GM12865 (cell line): ENCODE measurements at regions not wholly inside any gene's neighbourhood (a gene's known extent, or its start where the extent isn't known, plus 50 kb on each side); places are given as distances from the start of the nearest gene placed in this dataset.

Experiments
- DNase-seq: peaks from one replicate; pipeline ENCODE4 v3.0.0; 2010; ENCODE audit warnings: low read depth
- H3K4me3 ChIP-seq: 2 replicates; pipeline ENCODE4 v1.5.1; 2011; ENCODE audit warnings: mild to moderate bottlenecking, low read depth, low read length, control low read depth
- TF ChIP-seq, protein P1 (sequence below): IDR thresholded peaks from 2 replicates; pipeline ENCODE4 v1.5.1; 2011; ENCODE audit warnings: low read length, control low read depth, low read depth, inconsistent platforms; ENCODE audit not compliant: insufficient read depth; ENCODE audit errors: missing control alignments

GRCh38 chr2:65834062-65834461 lies 401.7 kb upstream of the SPRED2 start:
- no peak for DNase-seq
- TF ChIP-seq, protein P1, sequence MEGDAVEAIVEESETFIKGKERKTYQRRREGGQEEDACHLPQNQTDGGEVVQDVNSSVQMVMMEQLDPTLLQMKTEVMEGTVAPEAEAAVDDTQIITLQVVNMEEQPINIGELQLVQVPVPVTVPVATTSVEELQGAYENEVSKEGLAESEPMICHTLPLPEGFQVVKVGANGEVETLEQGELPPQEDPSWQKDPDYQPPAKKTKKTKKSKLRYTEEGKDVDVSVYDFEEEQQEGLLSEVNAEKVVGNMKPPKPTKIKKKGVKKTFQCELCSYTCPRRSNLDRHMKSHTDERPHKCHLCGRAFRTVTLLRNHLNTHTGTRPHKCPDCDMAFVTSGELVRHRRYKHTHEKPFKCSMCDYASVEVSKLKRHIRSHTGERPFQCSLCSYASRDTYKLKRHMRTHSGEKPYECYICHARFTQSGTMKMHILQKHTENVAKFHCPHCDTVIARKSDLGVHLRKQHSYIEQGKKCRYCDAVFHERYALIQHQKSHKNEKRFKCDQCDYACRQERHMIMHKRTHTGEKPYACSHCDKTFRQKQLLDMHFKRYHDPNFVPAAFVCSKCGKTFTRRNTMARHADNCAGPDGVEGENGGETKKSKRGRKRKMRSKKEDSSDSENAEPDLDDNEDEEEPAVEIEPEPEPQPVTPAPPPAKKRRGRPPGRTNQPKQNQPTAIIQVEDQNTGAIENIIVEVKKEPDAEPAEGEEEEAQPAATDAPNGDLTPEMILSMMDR = no peak
- H3K4me3 ChIP-seq = no peak overlapping the region

GRCh38 chr2:65831509-65831908 lies 399.1 kb upstream of the SPRED2 start:
- no peak for DNase-seq
- no peak overlapping the region for H3K4me3 ChIP-seq
- TF ChIP-seq, protein P1 = no peak

GRCh38 chr2:65826567-65826966 lies 394.2 kb upstream of the SPRED2 start:
- DNase-seq = no peak
- TF ChIP-seq, protein P1 = no peak
- no peak overlapping the region for H3K4me3 ChIP-seq

DNA sequence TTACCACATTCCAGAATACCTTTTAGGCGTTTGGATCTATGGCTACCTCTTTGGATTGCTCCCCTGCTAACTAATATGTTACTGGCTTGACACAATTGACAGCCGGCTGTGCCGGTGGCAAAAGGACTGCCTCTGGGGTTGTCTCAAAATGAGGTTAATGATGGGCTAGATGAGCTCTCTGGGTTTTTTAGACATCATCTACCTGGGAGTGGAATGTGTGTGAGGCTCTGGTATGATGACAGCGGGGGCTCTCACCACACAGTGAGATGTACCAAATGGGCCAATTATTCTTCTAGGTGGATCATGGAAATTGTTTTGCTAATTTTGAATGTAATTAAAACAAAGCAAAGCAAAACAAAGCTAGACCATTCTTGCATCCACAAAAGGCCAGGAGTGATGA lies 391.1 kb upstream of the SPRED2 start:
- TF ChIP-seq, protein P1 = no peak
- no peak overlapping the region for H3K4me3 ChIP-seq

DNA sequence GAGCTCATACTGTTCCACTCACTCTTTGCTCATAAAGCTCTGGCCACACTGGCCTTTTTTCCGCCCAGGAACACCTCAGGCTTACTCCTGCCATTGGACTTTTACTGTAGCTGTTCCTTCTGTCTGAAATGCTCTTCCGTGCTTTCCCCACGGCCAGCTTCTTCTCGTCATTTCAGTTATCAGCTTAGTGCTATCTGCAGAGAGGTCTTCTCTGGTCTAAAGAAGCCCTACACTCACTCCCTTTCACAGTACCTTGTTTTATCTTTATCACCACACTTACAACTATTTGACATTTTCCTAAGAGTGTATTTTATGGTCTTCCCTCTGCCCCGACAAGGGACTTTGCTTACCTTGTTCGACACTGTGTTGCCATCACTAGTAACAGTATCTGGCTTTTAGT lies 388.1 kb upstream of the SPRED2 start:
- no peak for DNase-seq
- TF ChIP-seq, protein P1 = no peak
- no peak overlapping the region for H3K4me3 ChIP-seq

More for the DNA sequence above, 391.1 kb upstream of the SPRED2 start:
- DNase-seq = no peak

- DNase-seq = no peak
- TF ChIP-seq, protein P1 = no peak
- H3K4me3 ChIP-seq = no peak overlapping the region
Observed at GRCh38 chr2:65819963-65820362, 387.6 kb upstream of the SPRED2 start.

DNA sequence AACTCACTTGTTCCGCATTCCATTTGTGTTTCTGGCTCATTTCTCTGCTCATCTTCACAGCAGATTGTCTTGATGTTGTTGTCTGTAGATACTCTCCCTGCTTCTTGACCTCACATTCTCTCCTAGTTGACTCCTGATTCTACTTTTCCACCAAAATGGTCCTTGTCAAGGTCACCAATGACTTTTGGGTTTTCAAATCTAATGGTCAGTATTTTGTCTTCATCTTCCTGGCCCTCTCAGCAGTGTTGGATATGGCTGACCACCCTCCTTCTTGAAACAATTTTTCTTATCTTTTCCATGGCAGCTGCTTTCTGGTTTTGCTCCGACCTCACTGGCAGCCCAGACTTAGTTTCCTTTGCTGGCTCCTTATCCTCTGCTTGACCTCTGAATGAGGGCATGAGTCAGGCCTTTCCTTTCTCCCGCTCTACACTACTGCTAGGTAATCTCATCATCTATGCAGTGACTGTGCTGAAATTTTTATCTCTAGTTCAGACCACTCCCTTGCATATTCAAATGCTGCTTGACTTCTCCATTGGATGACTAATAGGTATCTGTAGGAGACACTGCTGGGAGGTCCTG lies 386.6 kb upstream of the SPRED2 start:
- H3K4me3 ChIP-seq = no peak overlapping the region
- TF ChIP-seq, protein P1 = no peak
- no peak for DNase-seq
